Esophagus muscularis mucosa (tissue), 3 donors: ENCODE measurements at regions not wholly inside any gene's neighbourhood (a gene's known extent, or its start where the extent isn't known, plus 50 kb on each side); places are given as distances from the start of the nearest gene placed in this dataset.

Source experiments
- CTCF ChIP-seq, 3 experiments: fragments of 200-600 bp in 2 of 3; fragments of 450-650 bp in 1 of 3; sonication (generic) in 2 of 3; IDR thresholded peaks; one replicate each; pipeline ENCODE4 v1.5.1; 2017 to 2019; ENCODE audit warnings: antibody characterized with exemption in 3 of 3, mild to moderate bottlenecking in 2 of 3, moderate library complexity in 1 of 3
- POLR2A ChIP-seq: fragments of 450-650 bp; IDR thresholded peaks from one replicate; pipeline ENCODE4 v1.6.1; 2017; ENCODE audit warnings: antibody characterized with exemption, moderate library complexity, mild to moderate bottlenecking, low read depth
- POLR2AphosphoS5 ChIP-seq, 2 donors: sonication (generic); formaldehyde crosslinking; IDR thresholded peaks; one replicate each; pipeline ENCODE4 v1.6.1; 2017; ENCODE audit warnings: antibody characterized with exemption in 2 of 2

- TF ChIP-seq CTCF (IDR thresholded peaks at IDR 0.05) (no peak), POLR2AphosphoS5 (IDR thresholded peaks at IDR 0.05) (no peak), POLR2A (no peak)
Observed at GRCh38 chr2:242040681-242041080, 171.2 kb downstream of the RTP5 start.
